AG04449 (cell line): ENCODE measurements at regions not wholly inside any gene's neighbourhood (a gene's known extent, or its start where the extent isn't known, plus 50 kb on each side); places are given as distances from the start of the nearest gene placed in this dataset.
A peak's percentile ranks its signal among the peaks of the same experiment; 100 is the strongest.

Experiments
- CTCF ChIA-PET: fragments of 350-600 bp; formaldehyde crosslinking; extraction: SDS; loops from one replicate; lab custom pipeline; 2021; ENCODE audit warnings: antibody characterized with exemption; lab: Yijun Ruan, JAX
- POLR2A ChIA-PET: fragments of 400-600, 350-600 bp; formaldehyde crosslinking; extraction: SDS; loops from one replicate; lab custom pipeline; 2020; ENCODE audit warnings: antibody characterized with exemption, inconsistent platforms; lab: Yijun Ruan, JAX
- DNase-seq: peaks from one replicate; pipeline ENCODE4 v3.0.0-alpha.2; 2010; ENCODE audit warnings: low read depth, low spot score
- H3K4me3 ChIP-seq: 2 replicates; pipeline ENCODE4 v1.5.1; 2011; ENCODE audit warnings: low read depth, mild to moderate bottlenecking, control low read depth, low read length
- TF ChIP-seq, protein P1 (sequence below): IDR thresholded peaks from one replicate; pipeline ENCODE4 v1.5.1; 2011; ENCODE audit warnings: mild to moderate bottlenecking, moderate library complexity, low read length, control low read depth, inconsistent platforms; ENCODE audit not compliant: insufficient read depth; ENCODE audit errors: missing control alignments

DNA sequence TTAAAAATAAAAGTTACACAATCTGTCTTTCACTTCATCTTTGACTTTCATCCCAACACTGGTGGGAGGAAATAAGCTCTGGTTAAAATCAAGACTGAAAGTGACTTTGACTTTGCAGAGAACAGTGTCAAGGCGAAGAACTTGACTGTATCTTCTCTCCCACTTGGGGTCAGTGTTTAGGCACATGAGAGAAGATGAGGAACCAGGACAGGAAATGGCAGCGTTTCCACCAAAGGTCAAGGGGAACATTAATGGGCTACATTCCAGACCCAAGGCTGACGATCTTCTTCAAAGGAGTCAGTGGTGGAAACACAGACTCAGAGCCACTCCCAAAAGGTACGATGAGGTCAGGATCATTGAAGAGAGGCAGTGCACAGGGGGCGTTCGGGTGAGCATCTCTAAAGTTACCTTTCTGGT lies 409.5 kb downstream of the ARHGEF28 start:
- TF ChIP-seq, protein P1, sequence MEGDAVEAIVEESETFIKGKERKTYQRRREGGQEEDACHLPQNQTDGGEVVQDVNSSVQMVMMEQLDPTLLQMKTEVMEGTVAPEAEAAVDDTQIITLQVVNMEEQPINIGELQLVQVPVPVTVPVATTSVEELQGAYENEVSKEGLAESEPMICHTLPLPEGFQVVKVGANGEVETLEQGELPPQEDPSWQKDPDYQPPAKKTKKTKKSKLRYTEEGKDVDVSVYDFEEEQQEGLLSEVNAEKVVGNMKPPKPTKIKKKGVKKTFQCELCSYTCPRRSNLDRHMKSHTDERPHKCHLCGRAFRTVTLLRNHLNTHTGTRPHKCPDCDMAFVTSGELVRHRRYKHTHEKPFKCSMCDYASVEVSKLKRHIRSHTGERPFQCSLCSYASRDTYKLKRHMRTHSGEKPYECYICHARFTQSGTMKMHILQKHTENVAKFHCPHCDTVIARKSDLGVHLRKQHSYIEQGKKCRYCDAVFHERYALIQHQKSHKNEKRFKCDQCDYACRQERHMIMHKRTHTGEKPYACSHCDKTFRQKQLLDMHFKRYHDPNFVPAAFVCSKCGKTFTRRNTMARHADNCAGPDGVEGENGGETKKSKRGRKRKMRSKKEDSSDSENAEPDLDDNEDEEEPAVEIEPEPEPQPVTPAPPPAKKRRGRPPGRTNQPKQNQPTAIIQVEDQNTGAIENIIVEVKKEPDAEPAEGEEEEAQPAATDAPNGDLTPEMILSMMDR = peak; percentile 42
- ChIA-PET CTCF (interaction anchor here (0.6 to 2.2 kb wide), 9 partner anchors 133 to 614 kb away, joined by 3 to 15 read pairs (median 4); partner anchors contain the start of gene ENC1), POLR2A (no interaction called here)
- H3K4me3 ChIP-seq = no peak overlapping the region
- no peak for DNase-seq

DNA sequence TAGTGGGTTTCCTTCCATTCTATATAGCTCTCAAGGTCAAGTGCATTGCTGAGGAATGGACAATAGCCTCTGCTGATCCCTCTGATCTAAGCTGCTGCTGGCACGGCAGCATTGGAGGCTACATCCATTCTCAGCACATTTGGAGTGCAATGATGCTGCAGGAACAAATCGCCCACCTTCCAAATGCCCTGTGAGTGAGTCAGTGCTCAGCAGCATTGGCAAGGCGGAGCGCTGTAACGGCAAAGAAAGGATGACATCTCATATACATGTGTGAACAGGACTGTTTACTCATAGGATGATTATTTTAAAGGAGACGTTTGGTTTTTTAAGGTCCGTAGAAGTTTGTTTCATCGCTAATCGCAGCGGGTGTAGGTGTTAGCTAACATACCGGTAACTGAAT lies 408.7 kb downstream of the ARHGEF28 start:
- ChIA-PET CTCF (interaction anchor here (0.6 to 2.2 kb wide), 9 partner anchors 132 to 614 kb away, joined by 3 to 15 read pairs (median 4); partner anchors contain the start of gene ENC1), POLR2A (no interaction called here)
- TF ChIP-seq, protein P1 = no peak
- H3K4me3 ChIP-seq = no peak overlapping the region
- DNase-seq = no peak

DNA sequence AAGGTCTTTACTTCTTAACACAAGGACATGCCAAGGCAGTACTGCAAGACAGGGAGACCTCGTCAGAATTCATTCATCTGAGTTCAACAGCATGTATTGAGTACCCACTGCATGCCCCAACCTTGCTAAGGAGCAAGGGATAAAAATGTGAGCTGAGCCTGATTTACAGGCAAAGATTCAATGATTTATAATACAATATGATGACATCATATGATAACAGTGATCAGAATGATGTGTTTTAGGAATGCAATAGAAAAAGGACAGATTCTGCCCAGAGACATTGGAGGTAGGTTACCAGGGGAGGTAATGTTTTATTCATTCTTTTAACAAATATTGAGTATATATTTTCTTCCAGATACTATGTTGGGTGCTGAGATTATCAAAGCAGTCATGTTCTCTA lies 406.6 kb downstream of the ARHGEF28 start:
- CTCF ChIA-PET = interaction anchor here (1.0 to 1.5 kb wide), 2 partner anchors 131 to 609 kb away, joined by 3 to 7 read pairs; no protein-coding TSS in a partner anchor
- no peak for DNase-seq
- H3K4me3 ChIP-seq = no peak overlapping the region
- TF ChIP-seq, protein P1 = no peak
- POLR2A ChIA-PET = no interaction called here

DNA sequence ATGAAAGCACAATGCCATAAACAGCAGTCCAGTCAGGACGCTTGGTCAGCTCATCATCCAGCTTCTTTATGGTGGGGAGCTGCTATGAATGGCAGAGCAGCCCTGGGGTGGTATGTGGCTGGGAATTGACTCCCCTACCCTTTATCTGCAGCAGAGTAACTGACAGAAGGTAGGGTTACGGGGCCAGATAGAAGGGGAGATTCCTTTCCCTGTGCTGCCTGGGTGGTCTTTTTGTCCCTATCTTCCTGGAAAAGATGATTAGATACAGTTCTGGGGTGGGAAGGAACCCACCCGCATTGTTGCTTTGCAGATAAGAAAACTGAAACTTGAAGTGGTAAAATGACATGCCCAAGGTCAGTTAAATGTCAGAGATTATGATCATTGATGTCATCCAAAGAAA lies 405.5 kb downstream of the ARHGEF28 start:
- TF ChIP-seq, protein P1 = no peak
- H3K4me3 ChIP-seq = no peak overlapping the region
- ChIA-PET CTCF (interaction anchor here (1.0 to 1.2 kb wide), 2 partner anchors 14 to 130 kb away, joined by 3 to 4 read pairs; no protein-coding TSS in a partner anchor), POLR2A (no interaction called here)
- DNase-seq = no peak

DNA sequence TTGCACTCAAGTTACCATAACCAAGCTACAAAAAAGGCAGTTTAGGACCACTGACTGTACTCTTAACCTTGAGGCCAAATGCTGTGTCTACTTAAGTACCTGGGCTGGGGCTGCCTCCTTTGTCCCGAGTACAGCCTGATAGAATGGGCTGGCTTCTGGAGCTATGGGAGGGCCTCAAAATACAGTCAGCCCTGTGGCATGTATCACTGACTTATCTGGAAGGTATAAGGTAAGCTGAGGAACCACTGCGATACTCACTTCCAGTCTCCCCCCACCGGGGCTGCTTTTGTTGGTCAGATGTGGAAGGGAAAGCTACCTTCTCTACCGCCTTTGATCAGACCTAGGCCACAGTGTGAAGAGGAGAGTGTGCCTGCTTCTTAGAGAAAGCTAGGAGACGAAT lies 404.8 kb downstream of the ARHGEF28 start:
- no peak for DNase-seq
- TF ChIP-seq, protein P1 = no peak
- POLR2A ChIA-PET = no interaction called here
- H3K4me3 ChIP-seq = no peak overlapping the region
- CTCF ChIA-PET = interaction anchor here (0.8 to 1.2 kb wide), 2 partner anchors 9 to 14 kb away, joined by 4 read pairs; no protein-coding TSS in a partner anchor

DNA sequence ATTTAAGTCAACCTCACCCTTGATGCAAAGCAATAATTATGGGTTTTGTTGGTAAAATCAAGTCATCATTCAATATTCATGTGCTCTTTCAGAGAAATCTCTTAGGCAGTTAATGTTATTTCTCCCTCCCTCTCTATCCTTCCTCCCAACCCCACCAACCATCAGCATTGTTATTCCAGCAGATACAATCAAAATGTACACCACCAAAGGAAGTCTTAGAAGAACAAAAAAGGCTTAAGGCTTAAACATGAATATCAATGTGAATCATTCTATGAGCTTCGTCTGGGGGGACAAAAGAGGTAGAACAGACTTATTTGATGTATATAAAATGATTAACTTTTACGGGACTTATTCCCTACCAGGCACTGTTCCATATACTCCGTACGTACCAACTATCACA lies 404.4 kb downstream of the ARHGEF28 start:
- no peak for DNase-seq
- H3K4me3 ChIP-seq = no peak overlapping the region
- ChIA-PET CTCF (interaction anchor here (0.8 kb wide), 1 partner anchor 9 kb away, joined by 4 read pairs; no protein-coding TSS in a partner anchor), POLR2A (no interaction called here)
- TF ChIP-seq, protein P1 = no peak
